ENCODE measurements at regions not wholly inside any gene's neighbourhood (a gene's known extent, or its start where the extent isn't known, plus 50 kb on each side); places are given as distances from the start of the nearest gene placed in this dataset.

- peaks cover 3% of the 10 kb centered on the region for H3K9me3 ChIP-seq (replicated peaks; ENCODE audit: control insufficient read depth, insufficient read depth, low read length)
- no peak overlapping the region for H3K27ac ChIP-seq (ENCODE audit: insufficient read depth, low read depth, low read length)
- H3K27me3 ChIP-seq (ENCODE audit: control insufficient read depth in 2 of 2, insufficient read depth in 2 of 2, low read length in 2 of 2), result no peaks in the 10 kb centered on the region
- CTCF ChIA-PET, result no interaction called here
- TF ChIP-seq MAX (IDR thresholded peaks at IDR 0.05; ENCODE audit: insufficient read depth, insufficient read length) (no peak), MYC (IDR thresholded peaks at IDR 0.05; ENCODE audit: low read depth, low read length) (no peak), CTCF (IDR thresholded peaks at IDR 0.05; ENCODE audit: extremely low read depth in 1 of 2, insufficient read depth in 1 of 2, low read depth in 1 of 2, low read length in 2 of 2) (no peak), POLR2AphosphoS5 (IDR thresholded peaks at IDR 0.05; ENCODE audit: insufficient read depth, low read depth, low read length) (no peak), POLR2A (IDR thresholded peaks at IDR 0.05; ENCODE audit: low read depth, low read length) (no peak), JUN (IDR thresholded peaks at IDR 0.05; ENCODE audit: borderline replicate concordance, insufficient read depth, insufficient read length, low read depth) (no peak), GATA2 (IDR thresholded peaks at IDR 0.05; ENCODE audit: insufficient read depth, insufficient read length, low read depth, low read length) (no peak), FOS (IDR thresholded peaks at IDR 0.05; ENCODE audit: borderline replicate concordance, insufficient read depth, low read length) (no peak), EZH2 (IDR thresholded peaks at IDR 0.05; ENCODE audit: borderline replicate concordance, low read depth, low read length, severe bottlenecking) (no peak)
- H3K4me2 ChIP-seq (ENCODE audit: insufficient read depth, low read length), result no peak overlapping the region
- dilution Hi-C loops (cut with MboI; ENCODE audit: extremely low pct_ligation_motif_present, low sequenced_read_pairs), result no loop called here
- POLR2A ChIA-PET, result no interaction called here
- FAIRE-seq (no peak), DNase-seq (ENCODE audit: low read depth, low spot score) (no peak)
- BruUV-seq (replicated peaks), result no TSS peak
- no peaks in the 10 kb centered on the region for H3K4me1 ChIP-seq (ENCODE audit: control insufficient read depth, extremely low read depth, insufficient read depth, low read length)
- H3K36me3 ChIP-seq (ENCODE audit: control insufficient read depth in 2 of 2, extremely low read depth in 1 of 2, insufficient read depth in 2 of 2, low read length in 2 of 2), result no peaks in the 10 kb centered on the region
- no peaks in the 10 kb centered on the region for H4K20me1 ChIP-seq (replicated peaks; ENCODE audit: control insufficient read depth, extremely low read depth, insufficient read depth, low read length)
- no peak overlapping the region for H2AFZ ChIP-seq (ENCODE audit: low read depth, low read length)
- no peak overlapping the region for H3K4me3 ChIP-seq (replicated peaks in 1 of 3; ENCODE audit: insufficient read depth in 1 of 3, low read depth in 1 of 3, low read length in 3 of 3)
- H3K9ac ChIP-seq (replicated peaks; ENCODE audit: extremely low read depth, insufficient read depth, low read length), result no peak overlapping the region
- intact Hi-C loops (cut with micrococcal nuclease), result no loop called here
- H3K79me2 ChIP-seq (ENCODE audit: control insufficient read depth, insufficient read depth, low read length), result no peaks in the 10 kb centered on the region
- H3K9me1 ChIP-seq (replicated peaks; ENCODE audit: control insufficient read depth, extremely low read depth, insufficient read depth, low read length), result no peaks in the 10 kb centered on the region
These were observed 190.0 kb downstream of the MED10 start for GRCh38 chr5:6188344-6188743.
